DMS 273 (cell line): ENCODE measurements at regions not wholly inside any gene's neighbourhood (a gene's known extent, or its start where the extent isn't known, plus 50 kb on each side); places are given as distances from the start of the nearest gene placed in this dataset.

ENCODE experiments used
- DNase-seq: peaks from one replicate; lab custom pipeline; 2025; ENCODE audit not compliant: unreplicated experiment; lab: John Stamatoyannopoulos, UW

GRCh38 chr15:98586066-98586465, 62.3 kb upstream of the IGF1R start:
- DNase-seq, result no peak

- DNase-seq, result no peak
Measured at GRCh38 chr15:98592136-98592535, 56.2 kb upstream of the IGF1R start.

- DNase-seq, result no peak
Measured at GRCh38 chr15:98596131-98596530, 52.2 kb upstream of the IGF1R start.

GRCh38 chr15:98596885-98597392, 51.4 kb upstream of the IGF1R start:
- DNase-seq, result no peak

GRCh38 chr15:98597666-98598065, 50.7 kb upstream of the IGF1R start:
- no peak for DNase-seq
